HG03442 (cell line): ENCODE measurements at regions not wholly inside any gene's neighbourhood (a gene's known extent, or its start where the extent isn't known, plus 50 kb on each side); places are given as distances from the start of the nearest gene placed in this dataset.

ENCODE experiments used
- ATAC-seq: cut with Tn5 transposase; IDR thresholded peaks from one replicate; pipeline ENCODE4 v1.9.1; 2021; ENCODE audit warnings: mild to moderate bottlenecking, moderate library complexity; ENCODE audit not compliant: unreplicated experiment

DNA sequence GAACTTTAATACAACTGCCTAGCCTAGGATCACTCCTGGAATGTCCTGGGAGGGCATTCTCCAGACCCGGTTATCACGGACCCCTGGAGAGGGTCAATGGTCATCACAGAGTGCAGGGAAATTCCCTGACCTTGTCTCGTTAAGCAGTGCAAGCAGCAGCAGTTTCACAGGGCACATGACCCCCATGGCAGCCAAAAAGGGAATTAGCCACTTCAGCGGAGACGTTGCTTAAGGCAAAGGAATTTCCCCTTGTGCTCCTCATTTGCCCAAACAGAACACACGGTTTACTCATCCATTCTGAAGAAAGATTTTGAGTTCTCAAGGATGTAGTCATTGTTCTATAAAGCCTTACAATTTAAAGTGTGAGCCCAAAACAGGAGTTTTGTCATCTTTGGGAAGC, 260.3 kb downstream of the SNX13 start:
- no peak for ATAC-seq

DNA sequence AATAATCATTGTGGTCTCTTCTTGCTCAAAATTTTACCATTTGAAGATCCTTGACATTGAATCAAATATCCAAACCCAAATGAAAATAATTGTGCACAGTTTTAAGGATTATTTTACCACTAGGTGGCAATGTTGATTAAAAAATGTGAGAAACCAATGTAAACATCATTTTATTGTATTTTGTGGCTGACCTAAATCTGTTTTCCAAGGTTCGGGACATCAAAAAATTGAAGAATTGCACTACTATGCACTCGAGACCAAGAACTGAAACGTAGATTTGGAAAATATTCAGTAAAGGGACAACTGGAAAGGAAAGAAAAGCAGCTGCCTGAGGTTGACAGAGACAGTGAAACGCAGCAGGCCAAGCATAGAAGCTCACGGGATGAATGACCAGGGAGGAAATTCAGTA, 259.3 kb downstream of the SNX13 start:
- no peak for ATAC-seq

DNA sequence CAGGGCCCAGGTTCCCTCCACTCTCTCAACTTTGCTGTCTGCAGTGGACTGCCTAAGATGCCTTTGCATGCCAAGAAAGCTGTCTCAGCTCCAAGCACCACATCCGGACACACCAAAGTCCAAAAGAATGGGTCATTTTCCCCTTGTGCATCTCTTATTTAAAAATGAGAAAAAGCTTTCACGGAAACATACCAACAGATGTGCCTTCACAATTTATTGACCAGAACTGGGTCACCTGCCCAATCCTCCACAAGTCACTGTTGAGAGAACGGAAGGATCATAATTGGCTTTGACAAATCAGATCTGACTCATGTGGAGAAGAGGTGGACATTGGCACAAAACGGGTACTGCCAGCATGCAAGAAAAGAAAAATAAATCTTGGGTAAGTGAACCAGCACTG, 258.3 kb downstream of the SNX13 start:
- ATAC-seq: no peak

DNA sequence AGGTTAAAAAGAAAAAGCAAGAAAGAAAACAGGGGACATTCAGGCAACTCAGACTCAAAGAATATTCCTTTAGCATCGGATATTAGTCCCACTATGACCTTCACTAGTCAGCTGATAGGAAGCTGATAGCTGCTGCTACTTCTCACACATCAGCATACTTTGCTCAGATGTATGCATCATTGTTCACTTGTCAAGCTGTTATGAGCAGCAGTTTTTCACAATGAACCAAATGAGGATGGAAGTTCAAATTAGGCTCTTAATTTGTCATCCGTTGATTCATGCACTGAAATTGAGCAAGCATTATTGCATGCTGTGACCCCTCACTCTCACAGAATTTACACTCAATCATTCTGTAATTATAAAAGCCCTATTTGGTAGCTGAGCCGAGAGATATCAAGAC, 257.7 kb downstream of the SNX13 start:
- no peak for ATAC-seq

DNA sequence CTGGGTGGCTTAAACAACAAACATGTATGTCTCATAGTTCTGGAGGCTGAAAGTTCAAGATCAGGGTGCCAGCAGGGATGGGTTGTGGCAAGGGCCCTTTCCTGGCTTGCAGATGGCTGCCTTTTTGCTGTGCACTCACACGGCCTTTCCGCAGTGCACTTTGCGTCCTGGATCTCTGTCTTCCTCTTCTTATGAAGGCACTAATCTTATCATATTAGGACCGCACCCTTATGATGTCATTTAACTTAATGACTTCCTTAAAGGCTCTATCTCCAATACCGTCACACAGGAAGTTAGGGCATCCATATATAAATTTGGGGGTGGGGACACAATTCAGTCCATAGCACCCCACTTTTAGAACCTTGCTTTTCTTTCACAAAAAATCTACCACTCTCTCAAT, 255.2 kb downstream of the SNX13 start:
- ATAC-seq: no peak

DNA sequence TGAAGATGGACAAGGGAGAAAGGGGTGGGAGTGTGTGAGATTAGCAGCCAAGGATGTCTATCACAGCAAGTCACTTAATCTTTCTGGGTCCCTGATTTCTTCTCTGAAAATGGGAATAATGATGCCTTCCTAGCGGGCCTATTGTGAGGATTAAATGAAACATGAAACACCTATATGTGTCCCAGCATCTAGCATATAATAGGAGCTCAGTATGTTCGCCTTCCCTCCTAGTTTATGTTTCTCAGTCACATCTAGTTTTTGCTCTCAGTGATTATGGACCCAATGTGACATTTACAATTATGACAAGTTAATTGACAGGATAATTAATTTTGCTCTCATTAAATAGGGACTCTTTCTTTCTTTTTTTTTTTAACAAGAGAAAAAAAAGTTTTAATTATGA, 252.9 kb downstream of the SNX13 start:
- no peak for ATAC-seq

DNA sequence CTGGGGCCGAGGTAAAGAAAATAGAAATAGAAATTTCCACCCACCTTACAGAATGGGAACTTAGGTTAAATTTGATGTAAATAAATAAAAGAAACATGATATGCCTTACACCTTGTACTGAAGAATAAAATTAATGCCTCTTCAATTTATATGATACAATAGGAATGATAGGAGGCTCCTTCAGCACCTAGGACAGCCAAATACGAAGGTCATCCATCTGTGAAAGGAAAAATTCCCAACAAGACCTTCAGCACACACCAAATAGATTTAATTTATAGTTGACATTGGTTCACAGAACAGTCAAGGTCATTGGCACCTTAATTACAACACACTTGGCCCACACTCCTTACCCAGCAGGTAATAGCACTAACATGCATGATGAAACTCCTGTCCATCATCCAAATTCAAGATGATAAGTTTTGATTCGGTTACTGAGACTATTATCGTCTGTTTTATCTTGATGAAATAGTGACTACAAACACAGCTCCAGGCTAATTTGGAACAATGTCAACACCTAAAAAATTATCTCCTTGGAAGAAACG, 250.9 kb downstream of the SNX13 start:
- ATAC-seq: no peak

DNA sequence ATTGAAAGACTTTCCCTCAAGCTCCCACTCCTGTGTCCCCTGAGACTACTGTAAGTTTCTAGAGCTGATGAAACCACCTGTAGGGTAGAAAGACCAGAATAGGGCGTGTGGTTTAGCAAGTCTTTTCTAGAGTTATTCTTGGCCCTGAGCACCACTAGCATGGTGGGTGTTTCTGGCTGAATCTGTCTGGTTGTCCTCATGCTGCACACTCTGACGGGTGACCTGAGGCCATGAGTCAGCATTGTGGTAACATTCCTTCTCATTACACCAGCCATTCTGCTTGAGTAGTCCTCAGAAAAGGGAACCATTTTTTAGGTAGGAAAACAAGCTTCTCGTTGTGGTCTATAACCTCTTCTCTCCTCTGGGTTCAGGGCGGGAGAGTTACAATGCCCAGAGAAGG, 250.3 kb downstream of the SNX13 start:
- peak; percentile 83 for ATAC-seq

DNA sequence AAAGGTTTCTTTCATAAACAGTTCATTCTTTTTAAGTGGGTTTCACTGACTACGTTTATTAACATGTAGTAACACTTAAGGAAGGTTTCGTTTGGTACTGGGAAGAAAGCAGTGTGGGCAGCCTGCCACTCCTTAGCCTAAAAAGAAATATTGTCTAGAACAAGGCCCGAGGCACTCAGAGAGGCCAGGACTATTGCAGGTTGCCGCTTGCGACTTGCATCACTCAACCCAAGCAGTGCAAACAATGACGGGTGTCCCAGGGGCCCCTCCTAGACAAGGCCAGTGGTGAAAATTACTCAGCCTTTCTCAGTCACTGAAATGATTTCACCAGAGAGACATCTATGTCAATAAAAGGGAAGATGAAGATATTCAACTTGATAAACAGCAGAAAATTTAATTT, 243.9 kb downstream of the SNX13 start:
- no peak for ATAC-seq

DNA sequence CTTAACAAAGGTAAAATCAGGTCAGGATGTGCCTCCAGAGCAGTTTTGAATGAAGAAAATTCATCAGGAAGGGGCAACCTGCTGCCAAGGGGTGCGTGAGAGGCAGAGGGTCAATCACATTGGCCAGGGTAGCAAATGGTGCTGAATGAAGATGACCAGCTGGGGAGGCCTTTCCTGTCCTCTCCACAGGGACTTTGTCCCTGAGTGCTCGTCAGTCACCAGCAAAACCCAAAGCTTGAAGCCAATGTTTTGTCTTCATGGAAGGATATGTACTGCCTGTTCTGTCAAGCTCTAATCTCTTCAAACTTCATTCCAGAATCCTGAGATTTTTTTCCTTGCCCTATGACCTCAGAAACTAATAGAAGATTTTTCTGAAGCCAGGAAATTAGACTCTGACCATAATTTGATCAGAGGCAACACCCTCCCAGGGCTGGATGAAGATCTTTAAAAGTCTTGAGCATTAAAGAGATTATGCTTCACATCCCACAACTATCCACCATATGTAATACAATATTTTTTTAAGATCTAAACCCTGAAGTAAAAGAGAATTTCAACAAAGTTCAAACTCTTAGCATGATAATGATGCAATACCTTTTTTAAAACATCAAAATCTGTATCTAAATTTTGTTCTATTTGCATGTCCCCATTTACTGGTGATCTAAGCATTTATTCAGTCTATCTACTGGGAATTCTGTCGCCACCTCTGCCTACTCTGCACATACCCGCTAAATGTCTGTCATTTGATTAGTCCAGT, 243.0 kb downstream of the SNX13 start:
- no peak for ATAC-seq

DNA sequence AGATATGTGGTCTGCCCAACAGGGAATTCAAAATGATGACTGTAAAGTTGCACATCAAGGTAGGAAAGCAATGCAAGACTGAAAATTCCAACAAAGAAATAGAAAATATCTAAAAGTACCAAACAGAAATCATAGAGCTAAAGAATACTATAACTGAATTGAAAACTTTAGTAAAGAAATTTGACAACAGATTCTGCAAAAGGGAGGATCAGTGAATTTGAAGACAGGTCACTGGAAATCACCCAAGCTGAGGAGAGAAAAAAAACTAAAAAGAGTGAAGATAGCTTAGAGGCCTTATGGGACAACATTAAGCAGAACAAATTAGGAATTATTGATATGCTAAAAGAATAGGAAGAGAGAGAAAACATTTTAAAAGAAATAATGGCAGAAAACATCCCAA, 240.6 kb downstream of the SNX13 start:
- ATAC-seq: no peak

DNA sequence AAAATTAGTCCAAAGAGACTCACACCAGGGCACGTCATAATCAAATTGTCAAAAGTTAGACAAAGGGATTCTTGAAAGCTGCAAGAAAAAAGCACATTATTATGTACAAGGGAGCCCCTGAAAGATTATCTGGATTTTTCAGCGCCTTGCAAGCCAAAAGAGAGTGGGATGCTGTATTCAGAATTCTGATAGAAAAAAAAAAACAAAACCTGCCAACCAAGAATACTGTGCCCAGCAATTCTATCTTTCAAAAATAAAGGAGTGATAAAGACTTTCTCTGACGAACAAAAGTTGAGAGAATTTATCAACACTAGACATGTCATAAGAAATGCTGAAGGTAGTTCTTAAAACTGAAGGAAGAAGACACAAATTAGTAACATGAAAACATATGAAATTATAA, 240.2 kb downstream of the SNX13 start:
- no peak for ATAC-seq

DNA sequence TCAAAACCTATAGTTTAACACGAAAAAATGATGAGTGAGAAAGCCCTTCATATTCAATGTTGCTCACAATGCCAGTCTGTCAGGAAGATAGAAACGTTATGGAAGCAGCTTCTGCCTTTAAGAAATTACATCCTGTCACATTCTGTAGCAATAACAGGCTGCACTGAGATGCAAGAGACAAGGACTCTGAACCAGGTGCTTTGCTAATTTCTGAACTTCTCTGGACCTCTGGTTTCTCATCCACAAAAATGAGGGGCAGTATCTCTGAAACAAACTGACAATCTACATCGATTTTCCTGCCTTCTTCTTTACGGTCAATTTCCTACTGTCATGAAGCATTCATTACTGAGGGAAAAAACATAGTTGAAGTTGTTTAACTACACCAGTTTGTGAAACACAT, 234.0 kb downstream of the SNX13 start:
- ATAC-seq: no peak

DNA sequence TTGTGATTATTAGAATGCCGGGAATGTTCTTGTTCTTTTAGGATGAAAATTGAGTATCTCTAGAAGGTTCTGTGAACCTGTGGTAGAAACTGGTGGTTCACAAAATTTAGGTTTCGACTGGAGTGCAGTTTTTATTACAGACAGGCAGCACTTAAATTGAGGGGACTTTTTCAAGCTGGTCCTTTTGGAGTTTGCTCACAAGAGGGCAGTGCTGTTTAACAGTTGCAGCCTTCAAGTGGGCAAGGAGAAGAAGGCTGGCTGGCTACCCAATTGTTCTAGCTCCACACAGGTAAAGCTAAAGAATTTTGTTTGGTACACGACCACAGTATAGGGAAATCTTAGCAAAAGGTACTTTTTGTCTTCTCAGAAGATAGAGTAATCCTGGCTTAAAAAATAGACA, 233.6 kb downstream of the SNX13 start:
- peak; percentile 92 for ATAC-seq

DNA sequence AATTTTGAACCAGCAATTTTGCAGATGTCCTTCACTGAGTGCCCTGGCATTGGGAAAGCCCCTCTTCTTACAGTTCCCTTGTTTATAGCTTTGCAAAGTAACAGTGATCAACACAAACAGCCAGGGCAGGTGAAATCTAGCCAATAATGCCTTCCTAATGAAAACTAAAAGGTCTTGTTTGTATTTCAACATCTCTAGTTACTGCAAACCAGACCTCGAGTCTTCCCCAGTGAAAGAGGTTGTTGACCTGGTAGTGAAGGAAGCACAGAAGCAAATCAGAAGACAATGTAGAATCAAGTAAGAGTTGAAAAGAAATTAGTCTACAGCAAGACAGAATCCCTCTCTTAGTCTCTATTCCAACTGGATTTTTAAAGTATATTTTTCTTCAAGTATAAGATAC, 231.2 kb downstream of the SNX13 start:
- no peak for ATAC-seq

DNA sequence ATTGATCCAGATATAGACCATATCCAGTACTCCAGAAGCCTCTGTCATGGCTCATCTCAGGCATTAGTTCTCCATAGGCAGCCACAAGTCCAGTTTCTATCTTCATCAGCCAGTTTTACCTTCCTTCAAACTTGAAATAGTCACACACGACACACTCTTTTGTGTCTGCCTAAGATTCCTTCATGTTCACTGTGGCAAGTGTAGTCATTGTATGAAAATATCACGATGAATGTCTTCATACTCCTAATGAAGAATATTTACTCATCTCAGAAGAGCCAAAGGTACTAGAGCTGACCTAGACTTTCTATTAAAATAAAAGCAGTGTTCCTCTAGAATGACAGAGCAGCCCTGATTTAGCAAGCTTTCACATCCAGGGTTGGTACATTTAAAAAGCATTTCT, 230.7 kb downstream of the SNX13 start:
- ATAC-seq: no peak

DNA sequence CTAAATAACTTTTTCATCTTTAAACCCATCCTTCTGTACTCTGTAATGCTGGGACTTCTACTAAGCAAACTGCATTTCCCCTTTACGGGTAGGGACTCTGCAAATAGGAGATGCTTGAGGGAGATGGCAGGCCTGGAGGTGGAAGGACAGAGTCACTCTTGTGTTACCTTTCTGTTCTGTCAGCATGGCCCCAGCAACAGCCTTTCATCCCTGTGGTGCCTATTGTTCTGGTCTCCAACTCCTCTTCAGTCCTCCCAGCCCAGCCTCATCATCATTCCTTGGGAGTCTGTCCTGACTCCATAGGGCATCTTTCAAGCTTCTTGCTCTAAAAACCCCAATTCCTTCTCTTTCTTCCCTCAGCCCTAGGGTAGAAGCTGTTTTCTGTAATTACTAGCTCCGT, 230.0 kb downstream of the SNX13 start:
- no peak for ATAC-seq

DNA sequence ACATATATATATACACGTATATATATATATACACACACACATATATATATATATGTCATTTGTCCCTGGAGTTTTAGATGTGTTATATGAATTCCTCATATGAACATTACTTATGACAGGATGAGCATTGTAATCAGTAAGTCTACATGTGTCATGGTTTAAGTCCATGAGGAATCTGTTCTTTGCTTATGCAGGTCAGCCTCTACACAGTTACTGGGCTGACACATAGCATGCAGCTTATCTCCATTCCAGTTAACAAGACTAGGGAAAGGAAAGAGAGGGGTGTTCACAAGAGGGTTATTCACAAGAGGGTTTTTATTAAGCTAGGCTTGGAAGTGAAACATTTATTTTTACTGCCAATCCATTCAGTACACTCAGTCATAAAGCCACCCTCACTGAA, 226.7 kb downstream of the SNX13 start:
- ATAC-seq: no peak

DNA sequence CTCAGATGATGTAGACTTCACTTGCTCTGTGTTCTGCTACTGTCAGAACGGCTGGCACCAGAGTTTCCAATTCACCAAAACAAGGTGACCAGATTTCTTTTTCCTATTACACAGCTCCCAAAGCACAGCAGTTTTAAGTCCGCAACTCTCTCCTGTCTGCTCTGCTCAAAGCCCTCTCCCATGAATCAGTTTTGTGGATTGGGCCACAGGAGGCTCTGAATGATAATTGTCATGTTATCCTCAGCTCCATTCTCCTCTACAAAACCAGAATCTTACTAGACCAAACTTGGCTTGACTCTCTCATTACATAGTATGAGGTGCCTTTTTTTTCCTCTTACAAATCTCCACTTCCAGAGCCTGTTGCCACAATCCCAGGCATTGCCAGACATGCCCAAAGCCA, 223.5 kb downstream of the SNX13 start:
- no peak for ATAC-seq

DNA sequence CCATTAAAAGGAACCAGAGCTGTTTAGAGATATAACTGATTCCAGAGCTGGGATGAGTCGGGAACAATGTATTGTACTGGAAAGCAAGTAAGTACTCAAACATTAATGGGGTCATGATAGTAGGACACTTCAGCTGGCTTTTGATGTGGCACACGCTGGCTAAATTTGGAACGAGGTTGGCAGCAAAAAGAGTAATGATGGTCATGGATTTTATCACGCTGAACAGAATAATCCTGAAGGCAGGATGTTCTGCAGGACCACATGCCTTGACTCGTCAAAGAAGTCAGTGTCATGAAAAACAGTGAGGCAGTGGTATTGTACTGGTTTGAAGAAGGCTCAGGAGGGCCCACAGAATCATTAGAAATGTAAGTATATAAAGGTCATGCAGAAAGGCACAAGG, 220.3 kb downstream of the SNX13 start:
- no peak for ATAC-seq

DNA sequence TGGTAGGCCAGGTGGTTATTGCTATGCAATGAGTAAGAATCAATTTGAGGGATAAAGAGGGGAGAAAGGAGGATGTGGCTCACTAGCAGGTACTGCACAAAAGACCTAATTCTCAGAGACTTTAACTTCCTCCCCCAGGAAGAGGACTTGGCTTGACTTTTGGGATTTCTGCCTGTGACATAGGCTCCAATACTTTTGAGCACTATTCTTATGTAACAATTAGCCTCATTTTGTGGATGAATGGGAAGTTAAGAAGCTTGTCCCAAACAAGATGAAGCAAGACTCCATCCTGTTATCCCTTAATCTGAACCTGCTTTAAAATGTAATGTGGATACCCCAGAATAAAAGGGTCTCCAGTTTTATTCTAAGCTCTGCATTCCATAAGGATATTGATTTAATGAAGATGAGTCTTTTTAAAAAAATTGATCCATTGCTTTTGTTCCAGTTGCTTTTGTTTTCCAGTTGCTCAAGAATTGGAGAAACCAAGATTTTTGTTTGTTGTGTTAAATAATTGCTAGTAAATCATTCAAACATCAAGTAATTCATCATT, 218.5 kb downstream of the SNX13 start:
- ATAC-seq: no peak

DNA sequence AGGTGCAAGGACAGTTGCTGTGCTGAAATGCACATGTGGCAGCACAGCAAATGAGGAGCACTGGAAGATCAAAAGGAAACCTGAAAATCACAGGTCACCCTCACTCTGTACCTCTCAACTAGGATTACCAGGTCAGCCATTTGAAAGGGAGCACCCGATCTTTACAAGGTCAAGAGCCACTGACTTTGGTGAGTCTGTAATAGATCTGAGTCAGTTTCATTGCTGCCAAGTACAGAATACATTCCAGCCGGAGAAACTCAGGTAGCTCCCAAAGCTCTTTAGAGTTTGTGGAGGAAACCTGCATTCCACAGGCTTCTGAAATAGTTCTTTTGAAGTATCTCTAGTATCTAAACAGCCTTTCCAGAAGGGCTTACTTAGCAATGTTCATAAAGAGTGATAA, 217.5 kb downstream of the SNX13 start:
- ATAC-seq: no peak

DNA sequence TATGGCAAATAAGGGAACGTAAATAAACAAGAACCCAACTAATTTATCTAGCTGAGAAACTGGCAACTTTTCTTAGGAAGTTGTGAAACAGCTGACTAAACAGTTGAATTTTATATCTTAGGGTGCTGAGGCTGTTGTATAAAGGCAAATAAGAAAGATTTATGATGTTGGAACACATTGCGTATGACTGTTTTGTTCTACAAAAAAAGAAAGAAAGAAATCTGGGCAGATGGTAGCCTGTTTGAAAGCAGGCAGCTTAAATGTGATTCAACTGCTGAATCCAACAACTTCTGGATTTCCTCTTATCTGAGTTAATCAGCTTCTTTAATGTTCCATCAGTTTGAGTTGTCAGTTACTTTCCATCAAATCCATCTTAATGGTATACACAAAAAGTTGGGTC, 214.5 kb downstream of the SNX13 start:
- ATAC-seq: no peak
